Body of pancreas (tissue), 4 donors: ENCODE measurements at regions not wholly inside any gene's neighbourhood (a gene's known extent, or its start where the extent isn't known, plus 50 kb on each side); places are given as distances from the start of the nearest gene placed in this dataset.

ENCODE experiments used
- CTCF ChIP-seq, 7 experiments: fragments of 450-650 bp in 4 of 7; fragments of 200-600 bp in 3 of 7; sonication (generic) in 3 of 7; IDR thresholded peaks; one replicate each; pipeline ENCODE4 v1.5.1; 2016 to 2019; ENCODE audit warnings: antibody characterized with exemption in 7 of 7
- POLR2A ChIP-seq, 3 donors: fragments of 450-650 bp; IDR thresholded peaks; one replicate each; pipeline ENCODE4 v1.6.1; 2016; ENCODE audit warnings: antibody characterized with exemption in 3 of 3, mild to moderate bottlenecking in 2 of 3

- TF ChIP-seq CTCF (IDR thresholded peaks at IDR 0.05) (no peak), POLR2A (IDR thresholded peaks at IDR 0.05) (no peak)
Measured at GRCh38 chr20:19077370-19078220, 134.8 kb upstream of the SLC24A3 start.
